ENCODE measurements at regions not wholly inside any gene's neighbourhood (a gene's known extent, or its start where the extent isn't known, plus 50 kb on each side); places are given as distances from the start of the nearest gene placed in this dataset.
A peak's percentile ranks its signal among the peaks of the same experiment; 100 is the strongest.

DNA sequence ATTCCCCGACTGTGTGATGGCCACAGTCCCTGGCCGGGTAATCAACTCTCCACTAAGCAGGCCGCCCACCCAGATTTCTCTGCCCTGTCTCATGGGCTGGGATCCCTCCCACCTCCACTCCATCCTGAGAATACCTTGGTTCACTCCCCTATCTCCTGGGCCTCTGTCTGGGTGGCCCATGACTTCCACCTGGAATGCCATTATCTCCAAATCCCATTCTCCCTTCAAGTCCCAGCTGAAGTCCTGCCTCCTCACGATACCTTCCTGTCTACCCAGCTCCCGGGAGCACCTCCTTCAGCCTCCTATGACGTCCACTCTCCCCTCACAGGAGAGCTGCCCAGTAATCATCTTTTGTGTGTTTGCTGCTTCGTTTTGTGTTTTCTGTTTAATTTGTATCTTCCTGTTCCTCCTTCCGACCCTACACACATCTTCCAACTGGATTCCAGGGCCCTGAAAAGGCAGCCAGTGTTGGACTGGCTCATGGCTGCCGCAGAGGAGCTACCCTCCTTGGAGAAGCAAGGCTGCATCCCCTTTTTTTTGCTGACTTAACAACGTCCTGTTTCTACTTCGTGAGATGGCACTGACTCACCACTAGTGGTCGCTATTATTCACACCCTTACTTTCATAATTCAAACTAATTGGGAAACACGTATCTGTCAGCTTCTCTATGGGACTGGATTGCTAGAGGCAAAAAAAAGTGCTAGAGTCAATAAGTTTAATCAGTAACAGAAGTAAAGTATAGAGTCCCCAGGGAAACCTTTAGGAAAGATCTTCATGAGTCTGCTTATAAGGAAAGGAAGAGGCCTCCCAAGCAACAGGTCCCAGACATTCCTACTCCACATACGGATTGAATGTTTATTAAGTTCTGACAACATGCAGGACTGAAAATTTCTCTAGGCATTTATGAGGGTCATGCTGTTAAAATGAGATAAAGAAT, 171.9 kb upstream of the GATA6 start:
- TF ChIP-seq MAX (IDR thresholded peaks at IDR 0.05; ENCODE audit: insufficient read depth, insufficient read length), result no peak
- no peak for TF ChIP-seq POLR2AphosphoS5 (IDR thresholded peaks at IDR 0.05; ENCODE audit: insufficient read depth, low read depth, low read length)
- peak; percentile 70 to 74 for TF ChIP-seq CTCF (IDR thresholded peaks at IDR 0.05; ENCODE audit: extremely low read depth in 1 of 2, insufficient read depth in 1 of 2, low read depth in 1 of 2, low read length in 2 of 2)
- TF ChIP-seq EZH2 (IDR thresholded peaks at IDR 0.05; ENCODE audit: borderline replicate concordance, low read depth, low read length, severe bottlenecking), result no peak
- TF ChIP-seq MYC (IDR thresholded peaks at IDR 0.05; ENCODE audit: low read depth, low read length), result no peak
- no peak for TF ChIP-seq POLR2A (IDR thresholded peaks at IDR 0.05; ENCODE audit: low read depth, low read length)
- TF ChIP-seq GATA2 (IDR thresholded peaks at IDR 0.05; ENCODE audit: insufficient read depth, insufficient read length, low read depth, low read length), result no peak
- no peak for TF ChIP-seq FOS (IDR thresholded peaks at IDR 0.05; ENCODE audit: borderline replicate concordance, insufficient read depth, low read length)

All from endothelial cell of umbilical vein (primary cell).